ENCODE measurements at regions not wholly inside any gene's neighbourhood (a gene's known extent, or its start where the extent isn't known, plus 50 kb on each side); places are given as distances from the start of the nearest gene placed in this dataset.
"Not testable (repeated sequence)": the region's sequence is repeated elsewhere in the genome, so short reads cannot be mapped to it uniquely, and the experiment has no call there.

DNA sequence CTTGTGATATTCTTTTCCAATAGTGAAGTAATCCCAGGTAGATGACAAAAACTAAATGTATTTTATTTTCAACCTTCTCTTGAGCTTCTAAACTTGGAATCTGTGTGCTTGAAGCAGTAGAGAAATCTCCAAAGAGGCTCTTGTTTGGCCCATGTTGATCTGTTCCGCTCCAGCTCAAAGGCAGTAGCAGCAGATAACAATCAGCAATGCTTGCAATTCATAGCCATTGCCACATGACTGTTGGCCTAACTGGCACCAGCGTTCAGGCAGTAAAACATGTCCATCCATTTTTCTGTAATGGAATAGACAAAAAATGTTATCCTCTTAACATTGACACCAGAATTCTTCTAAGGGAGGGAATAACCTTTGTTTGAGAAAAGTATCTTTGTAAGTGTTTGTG is 270.7 kb upstream of the MSX2 start:
- DNase-seq: no peak

DNA sequence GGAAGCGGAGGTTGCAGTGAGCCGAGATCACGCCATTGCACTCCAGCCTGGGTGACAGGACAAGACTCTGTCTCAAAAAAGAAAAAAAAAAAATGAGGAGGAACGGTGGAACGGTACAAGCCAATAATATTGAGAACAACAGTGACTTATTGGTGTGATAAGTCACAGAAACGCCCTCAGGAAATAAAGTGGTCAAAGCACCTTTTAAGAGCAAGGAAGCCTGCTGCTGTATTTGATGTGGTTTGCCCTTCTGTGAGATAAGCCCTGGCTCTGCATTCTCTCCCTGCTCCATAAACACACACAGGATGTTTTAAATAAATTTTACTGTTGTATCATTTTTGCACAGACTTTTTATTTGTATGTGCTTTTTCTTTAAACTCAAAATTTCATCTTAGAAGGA is 269.9 kb upstream of the MSX2 start:
- DNase-seq: no peak

DNA sequence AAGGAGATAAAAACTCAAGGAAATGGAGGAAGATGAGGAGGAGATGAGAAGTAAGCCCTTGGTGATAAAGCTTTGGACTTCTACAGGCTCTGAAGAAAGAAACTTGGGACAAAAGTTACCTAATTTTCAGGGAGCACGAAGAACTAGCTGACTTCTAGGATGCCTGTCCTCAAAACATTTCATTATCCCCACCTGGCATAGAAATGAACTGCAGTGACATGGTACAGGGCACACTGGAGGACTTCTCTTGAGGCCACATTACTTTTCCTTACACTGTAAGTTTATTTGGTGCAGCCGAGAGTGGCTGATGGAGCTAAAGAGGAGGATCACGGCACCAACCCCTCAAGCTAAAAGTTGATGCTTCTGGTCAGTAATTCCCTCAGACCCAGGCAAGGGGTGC is 269.5 kb upstream of the MSX2 start:
- DNase-seq: no peak

DNA sequence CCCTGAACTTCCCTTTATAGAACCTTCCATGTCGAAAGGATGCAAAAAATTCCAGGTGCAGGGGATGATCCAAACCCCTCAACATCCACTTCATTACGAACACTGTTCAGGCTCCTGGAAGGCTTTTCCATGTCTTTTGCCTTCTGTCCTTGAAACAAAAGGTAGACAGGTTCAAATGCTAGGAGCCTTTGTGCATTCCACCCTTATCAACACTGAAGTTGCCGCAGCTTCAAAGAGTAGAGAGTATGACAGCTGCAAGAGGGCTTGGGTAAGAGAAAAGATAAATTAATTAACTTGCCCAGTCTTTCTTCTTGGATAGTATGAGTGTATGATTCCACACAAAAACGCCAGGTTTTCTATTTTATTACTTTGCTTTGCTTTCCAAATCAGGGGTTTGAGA is 269.1 kb upstream of the MSX2 start:
- no peak for DNase-seq

DNA sequence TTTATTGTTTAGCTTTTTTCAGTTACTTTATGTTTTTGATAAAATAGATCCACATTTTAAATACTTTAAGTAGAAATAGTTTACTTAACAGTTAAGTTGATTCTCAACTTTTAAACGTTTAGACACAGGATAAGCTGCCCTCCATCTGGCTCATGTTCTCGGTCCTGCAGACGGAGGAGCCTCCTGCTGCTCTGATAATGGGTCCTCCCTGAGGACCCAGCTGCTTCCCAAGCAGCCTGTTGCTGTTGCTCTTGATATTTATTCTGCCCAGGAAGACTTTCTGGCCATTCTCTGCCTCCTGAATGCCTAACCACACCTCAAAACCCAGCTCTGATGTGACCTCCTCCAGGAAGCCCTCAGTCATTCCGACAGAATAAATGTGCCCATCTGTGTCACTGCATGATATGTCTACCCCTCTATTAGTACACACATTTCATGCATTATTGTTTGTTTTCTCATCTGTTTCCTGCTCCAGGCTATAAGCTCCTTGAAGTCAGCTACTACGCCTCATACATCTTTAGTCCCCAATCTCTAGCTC is 267.2 kb upstream of the MSX2 start:
- DNase-seq: no peak

DNA sequence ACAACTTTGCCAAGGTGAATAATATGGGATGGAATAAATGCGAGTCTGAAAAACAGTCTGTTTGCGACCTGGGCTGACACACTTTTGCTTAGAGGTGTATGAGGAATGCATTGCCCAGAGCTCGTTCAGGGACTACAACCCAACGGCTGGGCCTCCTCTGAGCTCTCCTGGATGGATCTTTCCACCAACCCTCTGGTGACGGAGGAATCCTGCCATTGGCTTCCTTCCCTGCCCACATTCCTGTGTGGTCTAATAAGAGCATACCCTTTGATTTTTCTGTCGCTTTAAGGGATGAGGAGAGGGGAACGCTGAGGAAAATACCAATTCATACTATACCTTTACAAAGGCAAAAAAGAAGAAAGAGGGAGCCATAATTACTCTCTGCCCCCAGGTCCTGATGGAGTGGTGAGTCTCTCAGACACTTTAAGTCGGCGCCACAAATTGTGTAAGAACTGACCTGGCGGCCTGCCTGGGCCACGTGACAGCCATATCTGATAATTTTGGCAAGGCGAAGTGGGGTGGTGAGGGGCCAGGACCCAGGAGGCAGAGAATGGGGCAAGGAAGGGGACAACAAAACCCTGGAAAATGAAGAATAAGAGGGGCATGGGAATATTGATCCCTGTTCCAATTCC is 265.2 kb upstream of the MSX2 start:
- no peak for DNase-seq

DNA sequence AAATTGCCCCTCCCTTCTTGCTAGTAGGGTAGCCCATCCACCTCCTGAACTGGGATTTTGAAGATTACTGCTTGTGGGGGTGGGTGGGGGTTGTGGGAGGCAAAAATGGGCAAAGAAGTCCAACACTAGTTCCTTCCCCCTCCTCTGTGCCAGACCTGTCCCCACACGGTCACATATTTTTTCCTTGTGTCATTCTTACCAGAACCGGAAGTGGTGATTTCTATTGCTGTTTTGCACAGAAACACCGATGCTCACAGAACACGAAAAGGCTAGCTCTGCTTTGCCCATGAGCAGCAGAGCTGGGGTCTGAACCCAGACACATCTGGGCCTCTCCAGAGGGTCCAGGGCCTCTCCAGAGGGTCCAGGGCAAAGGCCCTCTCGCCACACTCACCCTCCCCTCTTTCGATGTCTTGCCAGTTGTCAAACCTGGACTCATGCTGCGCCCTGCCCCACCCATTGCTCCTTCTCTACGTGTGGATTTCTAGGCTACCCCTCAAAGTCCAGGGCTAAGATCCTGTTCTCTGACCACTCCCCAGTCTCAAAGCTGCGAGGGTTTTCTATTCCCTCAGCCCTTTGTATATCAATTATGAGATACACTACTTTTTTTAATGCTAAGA is 264.4 kb upstream of the MSX2 start:
- no peak for DNase-seq

DNA sequence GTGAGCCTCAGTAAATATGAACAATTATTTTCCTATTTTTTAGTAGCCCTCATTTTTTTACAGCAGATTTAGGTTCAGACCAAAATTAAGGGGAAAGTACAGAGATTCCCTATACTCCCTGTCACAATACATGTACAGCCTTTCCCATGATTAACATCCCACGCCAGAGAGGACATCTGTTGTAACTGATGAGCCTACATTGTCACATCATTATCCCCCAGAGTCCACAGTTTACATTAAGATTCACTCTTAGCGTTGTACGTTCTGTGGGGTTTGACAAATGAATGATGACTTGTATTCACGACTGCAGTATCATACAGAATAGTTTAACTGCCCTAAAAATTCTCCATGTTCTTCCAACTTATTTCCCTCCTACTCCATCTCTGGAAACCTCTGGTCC is 262.3 kb upstream of the MSX2 start:
- DNase-seq: no peak

DNA sequence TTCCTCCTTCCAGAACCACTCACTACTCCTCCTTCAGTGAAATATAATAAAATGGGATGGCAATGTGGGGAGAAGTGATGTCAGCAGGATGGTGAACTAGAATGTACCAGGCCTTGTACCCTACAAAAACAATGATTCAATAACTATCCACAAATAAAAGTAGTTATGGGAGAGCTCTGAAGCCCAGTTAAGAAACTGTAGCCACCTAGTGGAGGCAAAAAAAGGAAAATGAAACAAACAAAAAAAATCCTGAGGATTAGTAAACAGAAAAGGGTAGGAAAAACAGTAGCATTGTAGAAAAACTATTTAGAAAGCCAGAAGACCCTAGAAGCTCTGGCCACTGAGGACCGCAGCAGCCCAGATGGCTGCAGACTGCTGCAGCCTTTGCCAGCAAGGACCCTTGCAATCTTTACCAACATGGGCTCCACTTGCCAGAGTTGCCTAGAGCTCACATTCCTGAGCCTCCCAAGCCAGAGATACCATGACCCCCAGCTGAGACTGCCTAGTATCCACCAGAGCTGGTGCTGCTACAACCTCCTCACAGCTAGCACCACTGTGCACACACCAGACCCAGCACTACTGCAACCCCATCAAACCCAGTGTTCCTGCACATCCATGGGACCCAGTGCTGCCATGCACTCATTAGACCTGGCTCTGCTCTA is 259.7 kb upstream of the MSX2 start:
- no peak for DNase-seq

DNA sequence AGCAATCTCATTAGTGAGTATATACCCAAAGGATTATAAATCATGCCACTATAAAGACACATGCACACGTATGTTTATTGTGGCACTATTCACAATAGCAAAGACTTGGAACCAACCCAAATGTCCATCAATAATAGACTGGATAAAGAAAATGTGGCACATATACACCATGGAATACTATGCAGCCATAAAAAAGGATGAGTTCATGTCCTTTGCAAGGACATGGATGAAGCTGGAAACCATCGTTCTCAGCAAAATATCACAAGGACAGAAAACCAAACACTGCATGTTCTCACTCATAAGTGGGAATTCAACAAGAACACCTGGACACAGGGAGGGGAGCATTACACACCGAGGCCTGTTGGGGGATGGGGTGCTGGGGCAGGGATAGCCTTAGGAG is 252.9 kb upstream of the MSX2 start:
- not testable (repeated sequence) for DNase-seq

DNA sequence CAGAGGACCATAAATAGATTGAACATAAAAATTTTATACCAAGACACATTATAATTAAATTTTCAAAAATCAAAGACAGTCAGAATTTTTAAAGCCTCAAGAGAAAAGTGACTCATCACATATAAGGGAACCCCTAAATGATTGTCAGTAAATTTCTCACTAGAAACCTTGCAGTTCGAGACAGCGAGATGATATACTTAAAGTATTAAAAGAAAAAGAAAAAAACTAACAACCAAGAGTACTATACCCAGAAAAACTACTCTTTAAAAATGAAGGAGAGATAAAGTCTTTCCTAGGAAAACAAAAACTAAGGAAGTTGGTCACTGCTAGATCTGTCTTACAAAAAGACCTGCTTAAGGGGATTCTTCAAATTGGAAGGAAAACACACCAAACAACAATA is 251.4 kb upstream of the MSX2 start:
- no peak for DNase-seq

DNA sequence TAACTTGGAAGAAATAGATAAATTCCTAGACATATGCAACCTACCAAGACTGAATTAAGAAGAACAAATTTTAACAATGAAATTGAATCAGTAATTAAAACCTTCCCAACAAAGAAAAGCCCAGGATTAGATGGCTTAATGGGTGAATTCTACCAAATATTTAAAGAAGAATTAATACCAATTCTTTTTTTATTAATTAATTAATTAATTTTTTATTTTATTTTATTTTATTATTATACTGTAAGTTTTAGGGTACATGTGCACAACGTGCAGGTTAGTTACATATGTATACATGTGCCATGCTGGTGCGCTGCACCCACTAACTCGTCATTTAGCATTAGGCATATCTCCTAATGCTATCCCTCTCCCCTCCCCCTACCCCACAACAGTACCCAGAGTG is 248.4 kb upstream of the MSX2 start:
- not testable (repeated sequence) for DNase-seq

DNA sequence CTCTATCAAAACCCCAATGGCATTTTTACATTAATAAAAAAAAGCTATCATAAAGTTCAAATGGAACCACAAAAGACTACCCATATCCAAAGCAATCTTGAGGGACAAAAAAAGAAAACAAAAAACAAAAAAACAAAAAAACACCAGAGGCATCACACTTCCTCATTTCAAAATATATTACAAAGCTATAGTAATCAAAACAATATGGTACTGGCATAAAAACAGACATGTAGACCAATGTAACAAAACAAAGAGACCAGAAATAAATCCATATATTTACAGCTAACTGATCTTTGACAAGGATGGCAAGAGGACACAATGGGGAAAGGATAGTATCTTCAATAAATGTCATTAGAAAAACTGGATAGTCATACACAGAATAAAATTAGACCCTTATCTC is 245.1 kb upstream of the MSX2 start:
- no peak for DNase-seq

DNA sequence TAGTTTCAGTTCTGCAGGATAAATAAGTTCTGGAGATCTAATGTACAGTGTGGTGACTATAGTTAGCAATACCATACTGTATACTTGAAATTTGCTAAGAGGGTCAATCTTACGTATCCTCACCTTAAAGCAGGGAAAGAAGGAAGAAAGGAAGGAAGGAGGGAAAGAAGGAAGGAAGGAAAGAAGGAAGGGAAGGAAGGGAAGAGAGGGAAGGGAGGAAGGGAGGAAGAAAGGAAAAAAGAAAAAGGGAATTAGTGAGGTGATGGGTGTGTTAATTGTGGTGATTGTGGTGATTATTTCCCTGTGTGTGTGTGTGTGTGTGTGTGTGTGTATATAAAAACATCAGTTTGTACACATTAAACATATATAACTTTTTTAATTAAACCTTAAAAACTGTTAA is 242.6 kb upstream of the MSX2 start:
- DNase-seq: no peak

DNA sequence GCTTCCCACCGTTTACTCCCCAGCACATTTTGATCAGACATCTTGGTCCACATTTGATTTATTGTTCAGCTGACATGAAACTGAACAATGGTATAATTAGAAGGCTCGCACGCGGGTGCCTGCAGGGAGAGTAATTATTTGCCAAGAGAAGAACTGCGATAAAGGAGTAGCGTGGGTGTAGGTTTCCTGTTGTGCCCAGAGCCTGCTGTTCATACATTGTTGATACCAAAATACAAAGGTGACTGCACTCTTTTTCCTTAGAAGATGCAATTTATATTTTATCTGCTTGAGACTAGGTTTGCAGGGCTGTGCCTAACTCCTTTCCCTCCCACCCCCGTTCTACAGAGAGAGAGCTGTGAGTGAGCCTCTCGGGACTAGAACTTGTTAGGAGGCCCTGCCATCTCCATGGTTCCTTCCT is 241.8 kb upstream of the MSX2 start:
- no peak for DNase-seq

DNA sequence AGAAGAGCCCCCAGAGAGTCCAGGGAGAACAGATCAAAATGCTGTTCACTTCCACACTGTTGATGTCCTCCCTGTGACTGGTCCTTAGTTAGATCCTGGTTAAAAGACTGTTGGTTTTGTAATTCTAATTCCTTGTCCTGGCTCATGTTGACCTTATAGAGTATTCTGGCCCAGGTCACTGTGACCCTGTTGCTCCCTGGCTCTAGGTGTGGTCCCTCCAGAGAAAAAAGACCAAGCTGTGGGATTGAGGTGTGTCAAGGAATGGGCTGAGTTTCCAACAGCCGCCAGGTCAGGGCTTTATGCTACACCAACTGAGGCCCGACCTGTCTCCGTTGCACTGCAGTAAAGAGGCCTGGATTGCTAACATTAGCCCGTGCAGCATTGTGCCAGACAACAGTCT is 241.0 kb upstream of the MSX2 start:
- no peak for DNase-seq

DNA sequence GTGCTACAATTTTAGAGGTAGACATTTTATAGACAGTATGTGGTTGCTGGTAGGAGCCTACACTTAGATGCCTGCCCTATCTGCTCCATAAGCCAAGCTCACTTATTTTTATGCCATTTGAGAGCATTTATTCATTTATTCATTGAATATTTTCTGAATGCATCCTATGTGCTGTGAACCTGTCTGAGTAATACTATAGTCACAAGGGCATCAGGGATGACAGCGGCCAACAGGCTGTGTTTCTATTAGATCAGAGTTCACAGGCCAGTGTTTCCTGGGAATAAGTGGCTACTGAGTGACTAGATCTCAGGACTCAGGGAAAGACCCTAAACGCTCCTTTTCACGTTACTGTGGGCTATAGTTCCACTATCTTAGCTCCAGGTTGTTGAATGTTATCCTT is 235.2 kb upstream of the MSX2 start:
- no peak for DNase-seq

DNA sequence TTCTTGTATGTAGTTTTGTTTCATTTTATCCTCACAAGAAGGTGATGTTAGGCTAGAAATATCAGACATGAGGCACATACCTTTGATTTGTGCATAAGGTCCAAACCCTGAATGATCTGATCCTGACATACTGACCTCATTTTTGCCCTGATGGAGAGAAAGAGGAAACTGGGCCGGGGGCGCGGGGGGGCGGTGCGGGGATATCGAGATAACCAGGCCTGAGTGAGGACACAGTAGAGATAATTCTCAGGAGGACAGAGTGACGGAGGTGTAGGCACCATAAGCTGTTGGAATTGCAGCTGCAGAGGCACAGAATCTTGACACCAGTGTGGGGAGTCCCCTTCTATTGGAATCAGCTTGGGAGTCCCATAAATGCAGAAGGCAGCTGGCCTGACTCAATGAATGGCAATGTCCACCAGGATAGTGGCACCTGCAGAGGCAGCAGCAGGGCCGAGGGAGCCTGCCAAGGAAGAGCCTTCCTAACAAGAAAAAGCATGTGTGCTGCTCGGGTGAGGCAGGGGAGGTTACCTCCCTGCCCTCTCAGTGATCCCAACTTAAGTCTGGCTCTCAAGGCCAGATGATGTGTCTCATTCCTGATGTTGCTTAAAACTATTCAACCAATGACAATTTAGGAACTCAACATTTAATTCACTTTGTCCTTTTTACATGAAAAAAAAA is 234.3 kb upstream of the MSX2 start:
- no peak for DNase-seq

DNA sequence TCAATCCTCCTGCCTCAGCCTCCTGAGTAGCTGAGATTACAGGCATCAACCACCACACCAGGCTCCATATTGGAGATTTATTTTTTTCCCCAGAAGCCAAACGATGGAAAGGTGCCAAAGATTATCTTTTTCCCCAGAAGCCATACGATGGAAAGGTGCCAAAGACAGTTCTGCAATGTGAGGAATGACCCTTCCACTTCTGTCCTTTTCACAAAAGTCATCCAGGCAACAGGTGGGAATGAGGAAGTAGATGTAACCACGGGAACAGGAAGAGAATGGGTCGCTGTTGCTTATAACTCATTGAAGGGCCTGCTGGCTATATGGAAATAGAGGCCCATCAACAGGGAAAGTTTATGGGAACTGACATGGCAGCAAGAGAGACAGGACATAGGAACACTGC is 233.7 kb upstream of the MSX2 start:
- DNase-seq: no peak

DNA sequence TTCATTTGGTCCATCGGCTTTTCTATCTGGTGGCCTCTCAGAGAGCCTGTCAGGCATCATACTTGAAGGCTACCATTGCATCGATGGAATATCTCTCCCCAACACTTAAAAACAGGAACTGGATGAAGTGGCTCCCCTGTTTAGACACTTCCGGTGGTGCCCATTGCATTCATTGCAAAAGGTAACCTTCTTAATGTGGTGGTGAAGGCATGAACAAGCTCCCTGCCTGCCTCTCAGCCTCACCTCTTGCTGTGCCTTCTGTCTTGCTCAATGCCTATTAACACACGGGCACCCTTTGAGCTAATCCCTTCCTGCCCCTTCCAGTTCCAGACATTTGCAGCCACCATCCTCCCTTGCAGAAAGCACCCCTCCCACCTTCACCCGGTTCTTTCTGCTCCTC is 233.1 kb upstream of the MSX2 start:
- no peak for DNase-seq

DNA sequence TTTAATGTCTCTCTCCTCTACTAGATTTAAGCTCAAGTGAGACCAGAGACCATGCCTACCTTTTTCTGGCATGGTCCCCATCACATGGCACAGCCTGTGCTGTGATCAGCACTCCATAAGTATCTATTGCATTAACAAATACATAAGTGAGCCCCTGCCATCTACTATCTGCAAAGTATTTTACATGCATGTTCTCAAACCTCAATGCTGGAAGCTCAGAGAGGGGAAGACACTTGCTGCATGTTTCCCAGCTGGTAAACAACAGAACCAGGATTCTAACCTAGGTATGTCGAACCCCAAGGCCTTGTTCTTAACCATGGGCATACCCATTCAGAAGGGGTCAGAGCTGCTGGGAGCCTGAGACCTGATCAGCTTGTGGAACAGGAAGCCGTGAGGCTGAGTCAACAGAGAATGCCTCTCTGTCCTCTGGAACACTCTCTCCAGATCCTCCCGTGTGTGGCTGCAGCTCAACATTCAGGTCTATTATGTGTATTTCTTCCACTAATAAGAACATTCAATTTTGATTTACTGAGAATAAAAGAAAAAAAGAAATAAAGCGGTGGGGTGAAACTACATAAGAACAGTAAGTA is 232.5 kb upstream of the MSX2 start:
- DNase-seq: no peak

DNA sequence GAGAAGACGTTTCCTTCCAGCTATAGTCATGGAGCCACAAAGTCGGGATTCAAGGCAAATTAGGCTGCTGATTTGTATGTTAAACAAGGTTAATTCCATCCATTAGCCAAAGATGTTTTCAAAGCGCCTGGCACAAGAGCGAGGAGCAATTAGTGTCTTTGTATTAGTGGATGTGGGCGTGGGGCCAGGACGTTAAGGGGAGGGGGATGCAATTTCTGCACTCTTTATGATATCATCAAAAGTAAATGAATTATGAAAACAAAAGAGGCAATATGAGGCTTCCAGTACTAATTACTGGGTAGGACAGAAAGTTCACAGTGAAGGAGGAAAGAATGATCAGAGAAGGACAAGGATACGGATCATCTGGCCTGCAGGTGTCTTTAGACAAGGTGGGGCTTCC is 230.9 kb upstream of the MSX2 start:
- no peak for DNase-seq

DNA sequence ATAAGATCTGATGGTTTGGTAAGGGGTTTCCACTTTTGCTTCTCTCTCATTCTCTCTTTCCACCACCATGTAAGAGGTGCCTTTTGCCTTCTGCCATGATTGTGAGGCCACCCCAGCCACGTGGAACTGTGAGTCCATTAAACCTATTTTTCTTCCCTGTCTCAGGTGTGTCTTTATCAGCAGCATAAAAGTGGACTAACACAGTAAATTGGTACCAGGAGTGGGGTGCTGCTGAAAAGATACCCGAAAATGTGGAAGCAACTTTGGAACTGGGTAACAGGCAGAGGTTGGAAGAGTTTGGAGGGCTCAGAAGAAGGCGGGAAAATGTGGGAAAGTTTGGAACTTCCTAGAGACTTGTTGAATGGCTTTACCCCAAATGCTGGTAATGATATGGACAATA is 226.4 kb upstream of the MSX2 start:
- DNase-seq: not testable (repeated sequence)

DNA sequence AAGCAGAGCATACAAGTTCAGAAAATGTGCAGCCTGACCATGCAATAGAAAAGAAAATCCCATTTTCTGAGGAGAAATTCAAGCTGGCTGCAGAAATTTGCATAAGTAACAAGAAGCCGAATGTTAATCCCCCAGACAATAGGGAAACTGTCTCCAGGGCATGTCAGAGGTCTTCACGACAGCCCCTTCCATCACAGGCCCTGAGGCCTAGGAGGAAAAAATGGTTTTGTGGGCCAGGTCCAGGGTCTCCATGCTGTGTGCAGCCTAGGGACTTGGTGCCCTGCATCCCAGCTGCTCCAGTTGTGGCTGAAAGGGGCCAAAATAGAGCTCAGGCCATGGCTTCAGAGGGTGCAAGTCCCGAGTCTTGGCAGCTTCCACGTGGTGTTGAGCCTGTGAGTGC is 225.8 kb upstream of the MSX2 start:
- DNase-seq: not testable (repeated sequence)

Data from 8988T (cell line).